HG02870 (cell line): ENCODE measurements at regions not wholly inside any gene's neighbourhood (a gene's known extent, or its start where the extent isn't known, plus 50 kb on each side); places are given as distances from the start of the nearest gene placed in this dataset.
"Not testable (repeated sequence)": the region's sequence is repeated elsewhere in the genome, so short reads cannot be mapped to it uniquely, and the experiment has no call there.

Experiments used
- ATAC-seq: cut with Tn5 transposase; IDR thresholded peaks from one replicate; pipeline ENCODE4 v1.9.1; 2021; ENCODE audit warnings: mild to moderate bottlenecking, moderate library complexity; ENCODE audit not compliant: unreplicated experiment

GRCh38 chr7:81074406-81074805 is 155.6 kb upstream of the SEMA3C start:
- no peak for ATAC-seq

GRCh38 chr7:81073931-81074251 is 155.0 kb upstream of the SEMA3C start:
- no peak for ATAC-seq

- no peak for ATAC-seq
Observed at GRCh38 chr7:81070956-81071355, 152.1 kb upstream of the SEMA3C start.

- no peak for ATAC-seq
Observed at GRCh38 chr7:81066797-81067196, 147.9 kb upstream of the SEMA3C start.

- ATAC-seq: no peak
Observed at GRCh38 chr7:81064426-81064825, 145.6 kb upstream of the SEMA3C start.

- ATAC-seq: no peak
Observed at GRCh38 chr7:81062755-81063154, 143.9 kb upstream of the SEMA3C start.

- not testable (repeated sequence) for ATAC-seq
Observed at GRCh38 chr7:81057469-81057868, 138.6 kb upstream of the SEMA3C start.

- ATAC-seq: no peak
Observed at GRCh38 chr7:81053623-81054022, 134.8 kb upstream of the SEMA3C start.

GRCh38 chr7:81051811-81052413 is 133.1 kb upstream of the SEMA3C start:
- ATAC-seq: no peak

- ATAC-seq: no peak
Observed at GRCh38 chr7:81045491-81046030, 126.7 kb upstream of the SEMA3C start.

GRCh38 chr7:81042646-81043045 is 123.8 kb upstream of the SEMA3C start:
- not testable (repeated sequence) for ATAC-seq

GRCh38 chr7:81040496-81040895 is 121.6 kb upstream of the SEMA3C start:
- no peak for ATAC-seq

GRCh38 chr7:81036871-81037270 is 118.0 kb upstream of the SEMA3C start:
- ATAC-seq: no peak

- no peak for ATAC-seq
Observed at GRCh38 chr7:81036057-81036456, 117.2 kb upstream of the SEMA3C start.

- ATAC-seq: no peak
Observed at GRCh38 chr7:81031996-81032395, 113.1 kb upstream of the SEMA3C start.

- no peak for ATAC-seq
Observed at GRCh38 chr7:81031243-81031642, 112.4 kb upstream of the SEMA3C start.

- no peak for ATAC-seq
Observed at GRCh38 chr7:81030472-81030871, 111.6 kb upstream of the SEMA3C start.

- ATAC-seq: no peak
Observed at GRCh38 chr7:81029511-81029910, 110.7 kb upstream of the SEMA3C start.

GRCh38 chr7:81025360-81025759 is 106.5 kb upstream of the SEMA3C start:
- no peak for ATAC-seq

GRCh38 chr7:81014908-81015307 is 96.1 kb upstream of the SEMA3C start:
- no peak for ATAC-seq

GRCh38 chr7:81014266-81014665 is 95.4 kb upstream of the SEMA3C start:
- no peak for ATAC-seq

- no peak for ATAC-seq
Observed at GRCh38 chr7:81013083-81013817, 94.4 kb upstream of the SEMA3C start.

GRCh38 chr7:81008901-81009300 is 90.0 kb upstream of the SEMA3C start:
- no peak for ATAC-seq
